MV-4-11 (cell line): ENCODE measurements at regions not wholly inside any gene's neighbourhood (a gene's known extent, or its start where the extent isn't known, plus 50 kb on each side); places are given as distances from the start of the nearest gene placed in this dataset.

Source experiments
- DNase-seq: peaks from one replicate; lab custom pipeline; 2025; lab: John Stamatoyannopoulos, UW

- peak; percentile 67 for DNase-seq
Measured at GRCh38 chr14:83196236-83196635, 1662.6 kb upstream of the SEL1L start.

- no peak for DNase-seq
Measured at GRCh38 chr14:83197271-83197670, 1663.6 kb upstream of the SEL1L start.

GRCh38 chr14:83207550-83207949 lies 1673.9 kb upstream of the SEL1L start:
- DNase-seq = no peak

- no peak for DNase-seq
Measured at GRCh38 chr14:83208341-83208740, 1674.7 kb upstream of the SEL1L start.

- DNase-seq = no peak
Measured at GRCh38 chr14:83217492-83217891, 1683.8 kb upstream of the SEL1L start.

GRCh38 chr14:83247924-83248639 lies 1714.4 kb upstream of the SEL1L start:
- no peak for DNase-seq

GRCh38 chr14:83251402-83251801 lies 1717.7 kb upstream of the SEL1L start:
- DNase-seq = no peak

- peak; percentile 6 for DNase-seq
Measured at GRCh38 chr14:83253870-83254269, 1720.2 kb upstream of the SEL1L start.

GRCh38 chr14:83255015-83255726 lies 1721.5 kb upstream of the SEL1L start:
- peak; percentile 98 for DNase-seq

GRCh38 chr14:83255727-83256090 lies 1722.1 kb upstream of the SEL1L start:
- DNase-seq = no peak

GRCh38 chr14:83257466-83258439 lies 1724.1 kb upstream of the SEL1L start:
- peak; percentile 63 for DNase-seq

GRCh38 chr14:83260751-83261150 lies 1727.1 kb upstream of the SEL1L start:
- DNase-seq = peak; percentile 94

GRCh38 chr14:83269583-83269982 lies 1735.9 kb upstream of the SEL1L start:
- no peak for DNase-seq

GRCh38 chr14:83271663-83272062 lies 1738.0 kb upstream of the SEL1L start:
- no peak for DNase-seq

- no peak for DNase-seq
Measured at GRCh38 chr14:83280719-83281118, 1747.1 kb upstream of the SEL1L start.

- no peak for DNase-seq
Measured at GRCh38 chr14:83282706-83283105, 1749.1 kb upstream of the SEL1L start.

- DNase-seq = no peak
Measured at GRCh38 chr14:83287300-83287699, 1753.6 kb upstream of the SEL1L start.

GRCh38 chr14:83289390-83289789 lies 1755.7 kb upstream of the SEL1L start:
- no peak for DNase-seq

GRCh38 chr14:83289896-83290295 lies 1756.2 kb upstream of the SEL1L start:
- no peak for DNase-seq

GRCh38 chr14:83290447-83290846 lies 1756.8 kb upstream of the SEL1L start:
- DNase-seq = peak; percentile 44

- peak; percentile 54 for DNase-seq
Measured at GRCh38 chr14:83291714-83292113, 1758.1 kb upstream of the SEL1L start.

- no peak for DNase-seq
Measured at GRCh38 chr14:83294941-83295340, 1761.3 kb upstream of the SEL1L start.
